SJCRH30 (cell line): ENCODE measurements at regions not wholly inside any gene's neighbourhood (a gene's known extent, or its start where the extent isn't known, plus 50 kb on each side); places are given as distances from the start of the nearest gene placed in this dataset.

Experiments used
- DNase-seq, 2 experiments: peaks; one replicate each; pipeline ENCODE4 v3.0.0-alpha.2; 2015 to 2020
- H3K27ac ChIP-seq: fragments of 250-450 bp; sonication (Bioruptor Pico); 2 replicates; pipeline ENCODE4 v1.5.1; 2020; ENCODE audit warnings: mild to moderate bottlenecking, moderate library complexity
- H3K27me3 ChIP-seq: fragments of 250-450 bp; sonication (Bioruptor Pico); 2 replicates; pipeline ENCODE4 v1.5.1; 2020; ENCODE audit warnings: mild to moderate bottlenecking, moderate library complexity
- H3K36me3 ChIP-seq: fragments of 250-450 bp; sonication (Bioruptor Pico); 2 replicates; pipeline ENCODE4 v1.5.1; 2020; ENCODE audit warnings: mild to moderate bottlenecking, moderate library complexity
- H3K4me1 ChIP-seq: fragments of 250-450 bp; sonication (Bioruptor Pico); 2 replicates; pipeline ENCODE4 v1.5.1; 2020; ENCODE audit warnings: mild to moderate bottlenecking, moderate library complexity
- H3K4me3 ChIP-seq: fragments of 250-450 bp; sonication (Bioruptor Pico); 2 replicates; pipeline ENCODE4 v1.5.1; 2020; ENCODE audit warnings: mild to moderate bottlenecking, moderate library complexity
- H3K9me3 ChIP-seq: fragments of 250-450 bp; sonication (Bioruptor Pico); replicated peaks from 2 replicates; pipeline ENCODE4 v1.5.1; 2020; ENCODE audit warnings: mild to moderate bottlenecking, moderate library complexity

DNA sequence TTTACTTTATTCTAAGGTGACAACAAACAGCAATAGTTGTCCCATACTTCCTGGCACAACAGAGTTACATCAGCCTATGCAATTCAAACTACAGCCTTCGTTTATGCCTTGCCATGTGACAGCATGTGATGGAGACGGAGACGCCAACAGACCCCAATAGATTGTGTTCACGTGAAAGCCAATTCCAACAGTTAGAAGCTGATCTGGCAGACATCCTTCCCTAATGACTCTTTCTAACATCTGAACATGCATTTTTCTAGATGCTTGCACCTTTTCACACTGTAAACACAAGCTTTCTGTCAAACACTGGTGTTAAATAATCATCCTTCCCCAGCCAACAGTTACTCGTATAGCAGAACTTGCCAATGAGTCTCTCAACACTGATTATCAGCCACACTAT is 694.4 kb upstream of the ALCAM start:
- H3K27me3 ChIP-seq = no peaks in the 10 kb centered on the region
- no peaks in the 10 kb centered on the region for H3K9me3 ChIP-seq
- H3K4me3 ChIP-seq = no peak overlapping the region
- H3K36me3 ChIP-seq = no peaks in the 10 kb centered on the region
- H3K4me1 ChIP-seq = no peaks in the 10 kb centered on the region
- no peak for DNase-seq
- H3K27ac ChIP-seq = no peak overlapping the region

DNA sequence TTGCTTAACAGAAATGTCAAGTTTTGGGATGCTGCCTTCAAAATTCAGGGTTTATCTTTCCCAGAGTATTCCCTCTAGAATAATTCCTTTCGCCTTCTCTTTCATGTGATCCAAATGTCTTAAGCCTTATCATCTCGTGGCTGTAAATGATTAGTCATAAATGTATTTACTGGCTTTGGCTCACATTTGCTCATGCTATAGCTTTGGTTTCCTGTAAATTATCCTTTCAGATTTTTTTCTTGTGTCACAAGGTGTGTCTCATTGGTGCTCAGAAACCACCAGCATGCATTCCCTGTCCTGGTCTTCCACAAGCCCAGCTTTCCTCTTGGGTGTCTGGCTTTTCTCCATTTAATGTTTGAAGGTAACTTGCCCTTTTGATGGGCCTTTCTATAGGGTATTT is 692.7 kb upstream of the ALCAM start:
- no peaks in the 10 kb centered on the region for H3K36me3 ChIP-seq
- H3K27ac ChIP-seq = no peak overlapping the region
- DNase-seq = no peak
- H3K27me3 ChIP-seq = no peaks in the 10 kb centered on the region
- H3K9me3 ChIP-seq = no peaks in the 10 kb centered on the region
- no peaks in the 10 kb centered on the region for H3K4me1 ChIP-seq
- H3K4me3 ChIP-seq = no peak overlapping the region

DNA sequence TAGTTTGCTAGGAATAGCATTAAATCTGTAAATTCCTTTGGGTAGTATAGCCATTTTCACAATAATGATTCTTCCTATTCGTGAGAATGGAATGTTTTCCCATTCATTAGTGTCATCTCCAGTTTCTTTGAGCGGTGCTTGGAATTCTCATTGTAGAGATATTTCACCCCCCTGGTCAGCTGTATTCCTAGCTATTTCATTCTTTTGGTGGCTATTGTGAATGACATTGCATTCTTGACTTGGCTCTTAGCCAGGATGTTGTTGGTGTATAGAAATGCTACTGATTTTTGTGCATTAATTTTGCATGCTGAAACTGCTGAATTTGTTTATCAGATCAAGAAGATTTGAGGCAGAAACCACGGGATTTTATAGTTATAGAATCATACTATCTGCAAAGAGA is 690.5 kb upstream of the ALCAM start:
- Histone ChIP-seq H3K27ac (no peak overlapping the region), H3K9me3 (no peaks in the 10 kb centered on the region), H3K4me1 (no peaks in the 10 kb centered on the region), H3K4me3 (no peak overlapping the region), H3K36me3 (no peaks in the 10 kb centered on the region), H3K27me3 (peaks cover 3% of the 10 kb centered on the region; the same call in 1 of the 2 replicates)
- no peak for DNase-seq

DNA sequence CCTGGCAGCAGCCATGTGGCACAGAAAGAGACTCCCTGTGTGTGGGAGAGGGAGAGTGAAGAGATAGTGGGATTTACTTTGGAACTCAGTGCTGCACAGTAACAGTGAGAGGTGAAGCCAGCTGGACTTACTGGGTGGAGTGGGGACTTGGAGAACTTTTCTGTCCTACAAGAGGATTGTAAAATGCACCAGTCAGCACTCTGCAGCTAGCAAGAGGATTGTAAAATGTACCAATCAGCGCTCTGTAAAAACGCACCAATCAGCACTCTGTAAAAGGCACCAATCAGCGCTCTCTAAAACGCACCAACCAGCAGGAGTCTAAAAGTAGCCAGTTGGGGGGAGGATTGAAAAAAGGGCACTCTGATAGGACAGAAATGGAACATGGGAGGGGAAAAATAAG is 688.8 kb upstream of the ALCAM start:
- no peaks in the 10 kb centered on the region for H3K9me3 ChIP-seq

DNA sequence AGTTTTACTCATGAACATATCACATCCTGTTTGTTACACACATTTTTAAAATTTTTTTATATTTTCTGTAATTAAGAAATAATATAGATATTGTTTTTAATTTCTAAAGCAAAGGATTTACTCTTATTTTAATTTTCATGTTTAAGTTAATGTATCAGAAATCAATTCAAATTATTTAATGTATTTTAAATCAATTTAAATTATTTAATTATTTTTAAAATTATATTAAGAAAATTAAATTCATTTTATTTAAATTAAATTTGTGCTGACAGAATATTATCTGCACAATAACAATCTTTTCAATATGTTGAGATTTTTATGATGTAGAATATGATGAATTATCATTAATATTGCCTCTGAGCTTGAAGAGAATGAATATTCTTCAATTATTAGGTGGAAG is 681.2 kb upstream of the ALCAM start:
- no peaks in the 10 kb centered on the region for H3K4me1 ChIP-seq
- no peak for DNase-seq
- no peak overlapping the region for H3K4me3 ChIP-seq
- H3K9me3 ChIP-seq = no peaks in the 10 kb centered on the region
- H3K36me3 ChIP-seq = no peaks in the 10 kb centered on the region
- no peak overlapping the region for H3K27ac ChIP-seq
- H3K27me3 ChIP-seq = no peaks in the 10 kb centered on the region

More for the DNA sequence above, 688.8 kb upstream of the ALCAM start:
- Histone ChIP-seq H3K27ac (no peak overlapping the region), H3K4me1 (no peaks in the 10 kb centered on the region), H3K4me3 (no peak overlapping the region), H3K27me3 (peaks cover 3% of the 10 kb centered on the region; the same call in 1 of the 2 replicates), H3K36me3 (no peaks in the 10 kb centered on the region)
- DNase-seq = no peak

DNA sequence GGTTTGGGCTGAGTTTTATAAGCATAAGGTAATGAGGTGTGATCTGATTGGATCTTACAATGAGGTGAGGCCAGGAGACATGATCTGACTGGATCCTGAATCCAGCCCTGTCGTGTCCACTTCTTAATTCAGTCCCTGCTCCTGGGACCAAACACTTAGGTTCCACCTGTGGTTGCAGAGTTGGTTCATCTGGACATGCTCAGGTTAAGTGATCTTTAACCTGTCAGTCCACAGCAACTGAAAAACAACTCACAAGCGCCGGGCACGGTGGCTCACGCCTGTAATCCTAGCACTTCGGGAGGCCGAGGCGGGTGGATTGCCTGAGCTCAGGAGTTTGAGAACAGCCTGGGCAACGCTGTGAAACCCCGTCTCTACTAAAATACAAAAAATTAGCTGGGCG is 679.3 kb upstream of the ALCAM start:
- Histone ChIP-seq H3K36me3 (no peaks in the 10 kb centered on the region), H3K4me3 (no peak overlapping the region), H3K27ac (no peak overlapping the region), H3K9me3 (no peaks in the 10 kb centered on the region), H3K4me1 (no peaks in the 10 kb centered on the region), H3K27me3 (no peaks in the 10 kb centered on the region)
- no peak for DNase-seq

DNA sequence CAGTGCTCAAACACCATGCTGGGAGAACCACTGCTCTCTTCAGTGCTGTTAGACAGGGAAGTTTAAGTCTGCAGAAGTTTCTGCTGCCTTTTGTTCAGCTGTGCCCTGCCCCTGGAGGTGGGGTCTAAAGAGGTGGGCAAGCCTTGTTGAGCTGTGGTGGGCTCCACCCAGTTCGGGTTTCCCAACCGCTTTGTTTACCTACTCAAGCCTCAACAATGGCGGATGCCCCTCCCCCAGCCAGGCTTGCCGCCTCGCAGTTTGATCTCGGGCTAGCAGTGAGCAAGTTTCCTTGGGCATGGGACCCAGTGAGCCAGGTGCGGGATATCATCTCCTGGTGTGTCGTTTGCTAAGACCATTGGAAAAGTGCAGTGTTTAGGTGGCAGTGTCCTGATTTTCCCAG is 670.2 kb upstream of the ALCAM start:
- H3K4me3 ChIP-seq = no peak overlapping the region
- DNase-seq = no peak
- H3K36me3 ChIP-seq = no peaks in the 10 kb centered on the region
- no peaks in the 10 kb centered on the region for H3K4me1 ChIP-seq
- no peaks in the 10 kb centered on the region for H3K9me3 ChIP-seq
- no peak overlapping the region for H3K27ac ChIP-seq
- H3K27me3 ChIP-seq = no peaks in the 10 kb centered on the region

DNA sequence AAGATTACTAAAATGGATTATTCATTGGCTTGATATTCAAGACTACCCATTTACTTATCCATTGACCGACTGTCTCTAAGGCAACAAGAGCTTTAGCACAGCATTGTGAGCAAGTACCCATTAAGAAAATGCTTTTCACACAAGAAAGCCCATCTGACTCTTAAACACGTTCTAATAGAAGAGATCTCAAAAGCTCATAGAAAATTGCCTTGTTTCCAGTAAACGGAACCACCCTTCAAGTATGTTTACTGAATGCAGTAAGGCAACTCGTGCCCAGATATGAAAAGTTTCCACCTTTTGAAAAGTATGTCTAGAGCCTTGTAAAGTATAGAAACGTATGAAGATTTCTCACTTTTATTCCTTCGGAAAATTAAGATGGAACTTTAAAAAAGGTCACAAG is 655.3 kb upstream of the ALCAM start:
- no peak overlapping the region for H3K4me3 ChIP-seq
- H3K4me1 ChIP-seq = no peaks in the 10 kb centered on the region
- H3K27me3 ChIP-seq = no peaks in the 10 kb centered on the region
- no peaks in the 10 kb centered on the region for H3K36me3 ChIP-seq
- no peak for DNase-seq
- H3K9me3 ChIP-seq = no peaks in the 10 kb centered on the region
- H3K27ac ChIP-seq = no peak overlapping the region

DNA sequence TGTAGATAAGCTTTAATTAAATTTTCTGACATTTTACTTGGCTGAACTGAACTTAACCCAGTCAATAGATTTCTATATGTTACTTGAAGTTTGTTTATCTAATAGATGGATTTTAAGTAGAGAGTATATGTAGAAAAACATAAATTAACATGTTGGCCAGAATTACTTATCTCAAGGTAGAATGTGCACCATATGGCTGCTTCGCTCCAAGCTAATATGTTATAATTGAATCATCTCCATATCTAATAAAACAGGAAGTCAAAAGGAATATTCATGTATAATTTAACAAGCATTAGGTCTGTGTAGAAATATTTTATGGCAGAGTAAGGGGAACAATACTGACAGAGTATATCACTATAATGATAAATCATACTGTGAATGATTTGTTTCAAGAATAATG is 650.7 kb upstream of the ALCAM start:
- Histone ChIP-seq H3K27me3 (no peaks in the 10 kb centered on the region), H3K4me3 (no peak overlapping the region), H3K9me3 (no peaks in the 10 kb centered on the region), H3K36me3 (no peaks in the 10 kb centered on the region), H3K4me1 (no peaks in the 10 kb centered on the region), H3K27ac (no peak overlapping the region)
- no peak for DNase-seq

DNA sequence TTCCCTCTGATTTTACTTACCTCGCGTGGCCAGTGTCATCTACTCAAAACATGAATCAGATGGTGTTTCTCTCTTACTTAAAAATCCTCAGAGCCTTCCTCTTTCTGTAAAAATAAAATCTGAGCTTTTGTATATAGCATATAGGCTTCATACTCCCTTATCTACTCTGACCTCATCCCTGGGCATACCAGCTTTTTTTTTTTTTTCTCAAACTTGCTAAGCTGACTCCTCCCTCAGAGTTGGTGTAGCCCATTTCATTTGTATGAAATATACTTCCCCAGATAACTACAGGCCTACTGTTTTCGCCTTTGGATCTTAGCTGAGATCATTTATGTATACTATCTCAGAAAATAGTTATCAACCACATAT is 648.9 kb upstream of the ALCAM start:
- Histone ChIP-seq H3K4me3 (no peak overlapping the region), H3K27ac (no peak overlapping the region), H3K36me3 (no peaks in the 10 kb centered on the region), H3K27me3 (no peaks in the 10 kb centered on the region), H3K9me3 (no peaks in the 10 kb centered on the region), H3K4me1 (no peaks in the 10 kb centered on the region)
- no peak for DNase-seq

DNA sequence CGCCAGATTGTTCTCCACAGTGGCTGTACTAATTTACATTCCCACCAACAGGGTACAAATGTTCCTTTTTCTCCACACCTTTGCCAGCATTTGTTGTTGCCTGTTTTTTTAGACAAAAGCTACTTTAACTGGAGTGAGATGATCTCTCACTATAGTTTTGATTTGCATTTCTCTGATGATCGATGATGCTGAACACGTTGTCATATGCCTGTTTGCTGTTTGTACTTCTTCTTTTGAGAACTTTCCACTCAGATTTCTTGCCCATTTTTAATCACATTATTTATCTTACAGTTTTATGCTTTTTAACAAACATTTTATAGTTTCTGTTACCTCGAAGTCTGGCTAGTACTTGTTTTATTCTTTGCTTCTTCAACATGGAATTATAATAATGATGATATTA is 643.7 kb upstream of the ALCAM start:
- no peak overlapping the region for H3K27ac ChIP-seq
- H3K9me3 ChIP-seq = no peaks in the 10 kb centered on the region
- no peak overlapping the region for H3K4me3 ChIP-seq
- DNase-seq = no peak
- H3K4me1 ChIP-seq = no peaks in the 10 kb centered on the region
- no peaks in the 10 kb centered on the region for H3K27me3 ChIP-seq
- H3K36me3 ChIP-seq = no peaks in the 10 kb centered on the region

DNA sequence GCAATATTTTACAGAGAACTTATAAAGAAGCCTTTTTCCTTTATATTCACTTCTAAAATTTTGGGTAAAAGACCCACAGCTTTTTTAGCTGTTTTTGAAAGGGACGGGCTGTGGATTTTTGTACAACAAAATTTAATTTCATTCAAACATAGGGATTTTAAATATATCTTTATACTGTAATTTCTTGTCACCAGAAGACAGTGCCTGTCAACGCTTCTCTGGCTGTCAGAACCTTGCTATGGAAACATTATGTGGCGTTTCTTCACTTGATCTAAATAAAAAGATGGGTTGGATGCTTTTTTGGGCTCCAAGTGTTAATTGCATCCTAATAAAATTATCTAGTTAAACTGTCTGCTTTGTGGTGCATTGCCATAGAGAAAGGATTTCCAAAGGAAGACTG is 635.6 kb upstream of the ALCAM start:
- no peak for DNase-seq
- Histone ChIP-seq H3K9me3 (no peaks in the 10 kb centered on the region), H3K27ac (no peak overlapping the region), H3K4me3 (no peak overlapping the region), H3K27me3 (no peaks in the 10 kb centered on the region), H3K4me1 (no peaks in the 10 kb centered on the region), H3K36me3 (no peaks in the 10 kb centered on the region)

DNA sequence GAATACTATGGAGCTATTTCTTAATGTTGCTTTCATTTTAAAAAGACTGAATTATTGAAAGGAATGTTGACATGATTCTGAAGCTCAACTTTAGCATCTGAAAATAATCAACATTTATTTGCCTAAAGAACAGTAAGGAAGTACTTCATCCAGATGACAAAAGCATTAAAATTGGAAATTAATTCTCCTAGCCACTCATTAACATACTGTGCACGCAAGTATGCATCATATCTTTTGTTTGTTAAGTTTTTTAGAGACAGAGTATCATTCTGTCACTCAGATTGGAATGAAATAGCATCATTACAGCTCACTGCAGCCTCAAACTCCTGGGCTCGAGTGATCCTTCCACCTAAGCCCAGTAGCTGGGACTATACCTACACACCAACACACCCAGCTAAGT is 632.1 kb upstream of the ALCAM start:
- no peak for DNase-seq
- Histone ChIP-seq H3K27ac (no peak overlapping the region), H3K27me3 (no peaks in the 10 kb centered on the region), H3K4me1 (no peaks in the 10 kb centered on the region), H3K4me3 (no peak overlapping the region), H3K9me3 (no peaks in the 10 kb centered on the region), H3K36me3 (no peaks in the 10 kb centered on the region)

DNA sequence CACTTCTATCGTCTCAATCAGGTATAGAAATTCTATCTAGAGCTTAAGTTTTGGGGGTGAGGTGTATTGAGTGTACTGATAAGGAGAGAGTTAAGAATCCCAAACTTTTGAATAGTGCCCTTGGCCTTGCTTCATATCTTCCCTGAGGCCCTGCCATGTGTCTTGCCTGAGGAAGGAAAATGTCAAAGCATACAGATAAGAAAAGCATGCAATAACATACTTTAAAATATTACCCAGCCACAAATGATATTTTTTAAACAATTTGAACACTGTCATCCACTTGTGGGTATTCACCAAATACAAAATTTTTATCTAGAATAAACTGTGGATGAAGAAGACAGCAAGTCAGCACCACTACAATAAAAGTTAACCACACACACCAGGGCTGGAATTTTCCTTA is 631.0 kb upstream of the ALCAM start:
- Histone ChIP-seq H3K36me3 (no peaks in the 10 kb centered on the region), H3K27ac (no peak overlapping the region), H3K27me3 (no peaks in the 10 kb centered on the region), H3K4me1 (no peaks in the 10 kb centered on the region), H3K4me3 (no peak overlapping the region), H3K9me3 (no peaks in the 10 kb centered on the region)
- DNase-seq = no peak

DNA sequence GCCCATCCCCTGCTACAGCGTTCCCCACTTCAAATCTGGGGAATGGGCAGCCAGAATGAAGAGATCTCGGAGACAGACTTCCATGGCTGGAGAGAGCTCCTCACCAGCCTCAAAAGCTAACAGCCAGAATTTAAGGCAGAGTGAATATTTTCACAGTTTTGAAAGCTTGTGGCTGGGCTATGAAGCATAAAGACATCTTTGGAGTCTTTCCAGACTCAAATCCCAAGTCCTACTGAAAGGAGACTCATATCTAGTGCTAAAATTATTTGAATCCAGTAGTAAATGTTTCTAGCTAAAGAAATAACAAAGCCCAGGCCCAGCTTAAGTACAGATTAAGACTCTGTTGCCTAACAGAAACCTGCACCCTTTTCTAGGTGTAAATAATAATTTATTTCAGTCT is 628.4 kb upstream of the ALCAM start:
- Histone ChIP-seq H3K36me3 (no peaks in the 10 kb centered on the region), H3K4me3 (no peak overlapping the region), H3K4me1 (no peaks in the 10 kb centered on the region), H3K9me3 (no peaks in the 10 kb centered on the region), H3K27ac (no peak overlapping the region), H3K27me3 (no peaks in the 10 kb centered on the region)
- no peak for DNase-seq

DNA sequence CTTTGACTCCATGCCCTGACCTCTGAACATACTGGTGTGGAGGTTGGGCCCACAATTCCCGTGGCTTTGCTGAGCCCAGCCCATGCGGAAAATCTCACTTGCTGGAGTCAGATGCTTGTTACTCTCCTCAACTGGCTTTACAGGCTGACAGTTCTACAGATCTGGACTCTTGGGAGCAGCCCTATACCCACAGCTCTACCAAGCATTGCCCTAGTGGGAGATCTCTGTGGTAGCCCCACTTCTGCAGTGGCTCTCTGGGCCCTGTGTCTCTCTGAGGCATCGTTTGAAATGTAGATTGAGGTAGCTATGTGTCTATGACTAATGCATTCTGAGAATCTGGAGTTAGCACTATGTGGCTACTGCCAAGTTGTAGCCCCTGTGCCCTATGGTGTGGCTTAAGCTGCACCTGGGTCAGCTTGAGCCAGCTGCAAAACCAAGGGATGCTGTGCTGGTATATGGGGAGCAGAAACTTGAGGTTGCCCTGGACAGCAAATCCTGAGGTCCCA is 625.8 kb upstream of the ALCAM start:
- DNase-seq = no peak
- H3K9me3 ChIP-seq = no peaks in the 10 kb centered on the region

DNA sequence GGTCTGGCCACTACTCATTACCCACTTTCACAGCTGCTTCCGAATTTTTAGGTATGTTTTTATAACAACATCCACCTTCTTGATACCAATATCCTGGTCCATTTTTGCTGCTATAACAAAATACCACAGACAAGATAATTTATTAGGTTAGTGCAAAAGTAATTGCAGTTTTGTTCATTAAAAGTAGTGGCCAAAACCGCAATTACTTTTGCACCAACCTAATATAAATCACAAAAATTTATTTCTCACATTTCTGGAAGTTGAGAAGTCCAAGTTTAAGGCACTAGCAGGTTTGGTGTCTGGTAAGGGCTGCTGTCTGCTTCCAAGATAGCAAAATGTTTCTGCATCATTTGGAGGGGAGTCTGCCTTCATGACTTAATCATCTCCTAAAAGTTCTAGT is 624.7 kb upstream of the ALCAM start:
- H3K4me3 ChIP-seq = no peak overlapping the region
- no peak for DNase-seq
- H3K27me3 ChIP-seq = no peaks in the 10 kb centered on the region
- no peaks in the 10 kb centered on the region for H3K36me3 ChIP-seq
- no peaks in the 10 kb centered on the region for H3K9me3 ChIP-seq
- H3K27ac ChIP-seq = no peak overlapping the region
- H3K4me1 ChIP-seq = no peaks in the 10 kb centered on the region

More for the DNA sequence above, 625.8 kb upstream of the ALCAM start:
- Histone ChIP-seq H3K27me3 (no peaks in the 10 kb centered on the region), H3K4me3 (no peak overlapping the region), H3K36me3 (no peaks in the 10 kb centered on the region), H3K4me1 (no peaks in the 10 kb centered on the region), H3K27ac (no peak overlapping the region)
